ENCODE measurements at regions not wholly inside any gene's neighbourhood (a gene's known extent, or its start where the extent isn't known, plus 50 kb on each side); places are given as distances from the start of the nearest gene placed in this dataset.

DNA sequence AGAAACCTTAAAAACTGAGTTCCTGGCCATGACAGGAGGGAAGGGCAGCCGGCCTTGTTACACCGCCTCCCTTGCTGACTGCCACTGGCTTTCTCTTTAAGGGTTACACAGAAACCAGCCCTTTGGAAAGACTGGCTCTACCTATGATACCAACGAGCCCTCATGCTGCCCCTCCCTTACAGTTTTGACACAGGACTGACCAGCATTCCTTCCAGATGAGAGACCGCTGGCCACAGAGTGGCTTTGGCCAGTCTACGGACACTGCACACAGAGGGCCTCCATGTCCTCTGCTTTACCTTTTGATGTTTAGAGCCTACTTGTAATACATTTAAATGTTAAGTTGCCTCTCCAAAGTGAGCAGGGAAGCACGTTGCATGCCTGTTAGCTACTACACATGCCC lies 243.2 kb upstream of the GMDS start:
- Histone ChIP-seq H3K27ac (no peak overlapping the region), H3K9me3 (no peaks in the 10 kb centered on the region), H3K27me3 (no peaks in the 10 kb centered on the region), H3K36me3 (no peaks in the 10 kb centered on the region), H3K4me3 (no peak overlapping the region), H3K4me1 (no peaks in the 10 kb centered on the region)
- ATAC-seq (peak; percentile 62), DNase-seq (no peak)
- TF ChIP-seq, protein P1, sequence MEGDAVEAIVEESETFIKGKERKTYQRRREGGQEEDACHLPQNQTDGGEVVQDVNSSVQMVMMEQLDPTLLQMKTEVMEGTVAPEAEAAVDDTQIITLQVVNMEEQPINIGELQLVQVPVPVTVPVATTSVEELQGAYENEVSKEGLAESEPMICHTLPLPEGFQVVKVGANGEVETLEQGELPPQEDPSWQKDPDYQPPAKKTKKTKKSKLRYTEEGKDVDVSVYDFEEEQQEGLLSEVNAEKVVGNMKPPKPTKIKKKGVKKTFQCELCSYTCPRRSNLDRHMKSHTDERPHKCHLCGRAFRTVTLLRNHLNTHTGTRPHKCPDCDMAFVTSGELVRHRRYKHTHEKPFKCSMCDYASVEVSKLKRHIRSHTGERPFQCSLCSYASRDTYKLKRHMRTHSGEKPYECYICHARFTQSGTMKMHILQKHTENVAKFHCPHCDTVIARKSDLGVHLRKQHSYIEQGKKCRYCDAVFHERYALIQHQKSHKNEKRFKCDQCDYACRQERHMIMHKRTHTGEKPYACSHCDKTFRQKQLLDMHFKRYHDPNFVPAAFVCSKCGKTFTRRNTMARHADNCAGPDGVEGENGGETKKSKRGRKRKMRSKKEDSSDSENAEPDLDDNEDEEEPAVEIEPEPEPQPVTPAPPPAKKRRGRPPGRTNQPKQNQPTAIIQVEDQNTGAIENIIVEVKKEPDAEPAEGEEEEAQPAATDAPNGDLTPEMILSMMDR (IDR thresholded peaks at IDR 0.05), result no peak
- intact Hi-C loops (cut with DNase I), result no loop called here

DNA sequence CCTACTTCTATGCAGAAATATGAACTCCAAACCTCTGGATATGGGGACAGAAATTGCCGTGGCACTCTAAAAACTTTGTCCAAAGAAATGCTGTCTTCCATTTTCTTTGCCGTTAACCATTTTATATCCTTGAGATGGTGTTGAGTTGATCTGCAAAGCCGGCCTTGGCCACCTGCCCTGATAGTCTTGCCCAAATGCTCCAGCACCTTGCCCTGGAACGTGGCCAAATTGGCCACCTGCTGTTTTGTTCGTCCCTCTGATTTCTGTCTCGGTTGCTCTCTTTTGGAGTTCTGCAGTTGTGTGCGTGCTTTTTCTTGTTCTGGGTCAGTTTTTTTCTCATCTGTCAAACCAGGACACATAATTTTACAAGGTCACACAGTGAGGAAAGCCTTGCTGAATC lies 239.7 kb upstream of the GMDS start:
- H3K36me3 ChIP-seq, result no peaks in the 10 kb centered on the region
- no peak overlapping the region for H3K27ac ChIP-seq
- ATAC-seq (no peak), DNase-seq (no peak)
- intact Hi-C loops (cut with DNase I), result no loop called here
- H3K9me3 ChIP-seq, result no peaks in the 10 kb centered on the region
- H3K27me3 ChIP-seq, result no peaks in the 10 kb centered on the region
- H3K4me1 ChIP-seq, result no peaks in the 10 kb centered on the region
- no peak overlapping the region for H3K4me3 ChIP-seq
- TF ChIP-seq, protein P1 (IDR thresholded peaks at IDR 0.05), result no peak

DNA sequence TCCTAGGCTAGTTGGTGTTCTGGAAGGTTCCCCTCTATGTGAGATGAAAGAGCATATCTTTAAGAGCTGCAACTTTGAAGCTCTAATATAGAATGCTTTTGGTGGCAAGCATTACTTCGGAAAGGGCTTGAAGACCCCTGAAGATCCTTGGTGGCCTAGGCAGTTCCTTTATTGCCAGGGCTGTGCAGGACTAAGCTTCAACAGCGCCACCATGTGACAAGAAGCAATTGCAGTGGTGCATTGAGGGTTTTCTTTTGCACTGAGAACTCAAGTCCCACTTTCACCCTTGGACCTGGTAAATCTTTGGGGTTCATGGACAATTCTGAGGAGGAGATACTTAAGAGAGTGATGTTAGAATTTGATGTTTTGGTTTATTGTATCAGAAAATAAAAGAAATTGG lies 237.4 kb upstream of the GMDS start:
- Histone ChIP-seq H3K36me3 (no peaks in the 10 kb centered on the region), H3K27ac (no peak overlapping the region), H3K9me3 (no peaks in the 10 kb centered on the region), H3K4me1 (peaks cover 4% of the 10 kb centered on the region), H3K27me3 (no peaks in the 10 kb centered on the region), H3K4me3 (no peak overlapping the region)
- ATAC-seq, result no peak
- DNase-seq, result no peak
- TF ChIP-seq, protein P1 (IDR thresholded peaks at IDR 0.05), result no peak
- intact Hi-C loops (cut with DNase I), result no loop called here

DNA sequence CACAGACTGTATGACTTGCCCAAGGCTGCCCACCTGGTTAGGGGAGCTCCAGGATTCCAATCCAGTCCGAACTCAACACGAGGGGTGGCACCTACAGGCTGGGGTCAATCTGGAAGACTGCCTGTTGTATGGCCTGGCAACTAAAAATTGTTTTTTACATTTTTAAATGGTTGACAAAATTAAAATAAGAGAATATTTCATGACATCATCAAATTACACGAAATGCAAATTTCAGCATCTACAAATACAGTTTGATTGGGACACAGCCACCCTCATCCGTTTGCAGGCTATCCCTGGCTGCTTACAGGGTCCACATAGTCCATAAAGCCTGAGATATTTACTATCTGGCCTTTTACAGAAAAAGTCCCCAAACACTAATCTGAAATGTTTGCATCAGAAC lies 235.9 kb upstream of the GMDS start:
- no peak for DNase-seq
- ATAC-seq, result no peak
- intact Hi-C loops (cut with DNase I), result no loop called here

DNA sequence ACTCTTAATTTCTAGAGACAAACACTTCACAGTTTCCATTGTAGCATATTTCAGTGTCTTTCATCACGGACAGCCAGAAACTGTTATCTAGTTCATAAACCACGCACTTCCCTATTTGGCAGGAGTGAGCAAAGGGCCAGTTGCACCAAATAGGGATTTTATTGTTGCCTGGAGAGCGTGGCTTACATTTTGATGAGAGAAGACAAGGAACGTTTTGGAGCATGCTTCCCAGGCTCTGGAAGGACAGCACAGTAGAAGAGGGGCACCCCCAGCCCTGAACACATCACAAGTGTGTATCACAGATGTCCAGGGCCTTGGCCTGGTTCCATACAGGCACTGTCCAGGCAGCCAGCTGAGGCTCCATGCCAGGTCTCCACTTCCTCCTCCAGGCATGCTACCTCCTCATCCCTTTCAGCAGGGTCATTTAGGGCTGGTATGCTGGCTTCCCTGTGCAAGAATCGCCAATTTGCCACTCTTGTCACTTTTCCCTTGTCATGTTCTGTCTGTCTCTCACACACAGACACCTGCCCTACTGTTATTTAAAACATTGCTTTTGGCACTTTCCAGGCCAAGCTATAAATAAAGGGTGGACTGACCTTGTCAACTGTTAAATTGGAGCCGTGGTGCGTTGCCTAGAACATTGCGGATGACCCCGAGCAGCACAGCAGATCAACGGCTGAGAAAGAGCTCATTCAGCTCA lies 235.0 kb upstream of the GMDS start:
- intact Hi-C loops (cut with DNase I), result no loop called here
- peaks cover 4% of the 10 kb centered on the region for H3K4me1 ChIP-seq
- ATAC-seq, result peak; percentile 49
- no peaks in the 10 kb centered on the region for H3K27me3 ChIP-seq
- no peaks in the 10 kb centered on the region for H3K36me3 ChIP-seq
- no peak overlapping the region for H3K27ac ChIP-seq
- H3K9me3 ChIP-seq, result no peaks in the 10 kb centered on the region
- no peak overlapping the region for H3K4me3 ChIP-seq
- no peak for DNase-seq
- TF ChIP-seq, protein P1 (IDR thresholded peaks at IDR 0.05), result no peak

More for the DNA sequence above, 235.9 kb upstream of the GMDS start:
- TF ChIP-seq, protein P1 (IDR thresholded peaks at IDR 0.05), result no peak
- Histone ChIP-seq H3K36me3 (no peaks in the 10 kb centered on the region), H3K4me3 (no peak overlapping the region), H3K9me3 (no peaks in the 10 kb centered on the region), H3K27ac (no peak overlapping the region), H3K27me3 (no peaks in the 10 kb centered on the region), H3K4me1 (peaks cover 4% of the 10 kb centered on the region)

DNA sequence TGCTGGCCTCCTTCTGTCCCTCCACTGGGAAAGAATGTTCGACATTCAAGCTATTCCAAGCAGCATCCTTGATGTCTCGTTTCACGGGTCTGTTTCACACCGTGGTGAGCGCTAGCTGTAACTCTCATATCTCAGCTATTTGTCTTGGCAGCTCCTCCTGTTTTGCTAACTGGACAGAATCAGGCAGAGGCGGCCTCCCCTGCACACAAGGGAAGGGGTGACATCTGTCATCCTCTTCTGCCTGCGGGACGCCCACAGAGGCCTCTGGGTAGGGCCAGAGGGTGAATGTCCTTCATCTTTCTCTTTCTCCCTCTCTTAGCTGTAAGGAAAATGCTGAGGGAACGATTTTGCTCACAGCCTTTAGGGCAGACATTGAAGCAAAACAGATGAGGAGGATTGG lies 232.8 kb upstream of the GMDS start:
- intact Hi-C loops (cut with DNase I), result no loop called here
- TF ChIP-seq, protein P1 (IDR thresholded peaks at IDR 0.05), result no peak
- DNase-seq, result no peak
- no peak overlapping the region for H3K27ac ChIP-seq
- no peak for ATAC-seq
- H3K4me3 ChIP-seq, result no peak overlapping the region
- H3K36me3 ChIP-seq, result no peaks in the 10 kb centered on the region
- H3K27me3 ChIP-seq, result no peaks in the 10 kb centered on the region
- H3K9me3 ChIP-seq, result no peaks in the 10 kb centered on the region
- peaks cover 4% of the 10 kb centered on the region for H3K4me1 ChIP-seq
